ENCODE measurements at regions not wholly inside any gene's neighbourhood (a gene's known extent, or its start where the extent isn't known, plus 50 kb on each side); places are given as distances from the start of the nearest gene placed in this dataset.

GRCh38 chr5:117652036-117652957, 1077.7 kb upstream of the SEMA6A start:
- H3K9me3 ChIP-seq = no peaks in the 10 kb centered on the region
- ATAC-seq (ENCODE audit: insufficient number of reproducible peaks, low FRiP score, low read depth) (no peak), DNase-seq (ENCODE audit: low spot score) (no peak)
- H3K27ac ChIP-seq = no peak overlapping the region
- no peak for TF ChIP-seq CTCF (IDR thresholded peaks at IDR 0.05)
- no peak overlapping the region for H3K4me3 ChIP-seq
- H3K36me3 ChIP-seq = no peaks in the 10 kb centered on the region
- no peaks in the 10 kb centered on the region for H3K4me1 ChIP-seq (ENCODE audit: control insufficient read depth in 1 of 2, low read depth in 2 of 2)
- no peaks in the 10 kb centered on the region for H3K27me3 ChIP-seq (replicated peaks; ENCODE audit: insufficient read depth)

GRCh38 chr5:117649821-117650220, 1075.2 kb upstream of the SEMA6A start:
- TF ChIP-seq CTCF (IDR thresholded peaks at IDR 0.05) = no peak

GRCh38 chr5:117645400-117645799, 1070.8 kb upstream of the SEMA6A start:
- Histone ChIP-seq H3K27me3 (replicated peaks; ENCODE audit: insufficient read depth) (no peaks in the 10 kb centered on the region), H3K9me3 (no peaks in the 10 kb centered on the region), H3K4me1 (ENCODE audit: control insufficient read depth in 1 of 2, low read depth in 2 of 2) (no peaks in the 10 kb centered on the region), H3K4me3 (no peak overlapping the region), H3K36me3 (no peaks in the 10 kb centered on the region), H3K27ac (no peak overlapping the region)
- DNase-seq (ENCODE audit: low spot score) (no peak), ATAC-seq (ENCODE audit: insufficient number of reproducible peaks, low FRiP score, low read depth) (no peak)
- no peak for TF ChIP-seq CTCF (IDR thresholded peaks at IDR 0.05)

More at GRCh38 chr5:117649821-117650220, 1075.2 kb upstream of the SEMA6A start:
- no peaks in the 10 kb centered on the region for H3K27me3 ChIP-seq (replicated peaks; ENCODE audit: insufficient read depth)
- H3K4me3 ChIP-seq = no peak overlapping the region
- no peak for DNase-seq (ENCODE audit: low spot score)
- no peaks in the 10 kb centered on the region for H3K36me3 ChIP-seq
- no peaks in the 10 kb centered on the region for H3K4me1 ChIP-seq (ENCODE audit: control insufficient read depth in 1 of 2, low read depth in 2 of 2)
- no peak for ATAC-seq (ENCODE audit: insufficient number of reproducible peaks, low FRiP score, low read depth)
- no peak overlapping the region for H3K27ac ChIP-seq
- H3K9me3 ChIP-seq = no peaks in the 10 kb centered on the region

GRCh38 chr5:117638581-117638980, 1064.0 kb upstream of the SEMA6A start:
- no peaks in the 10 kb centered on the region for H3K27me3 ChIP-seq (replicated peaks; ENCODE audit: insufficient read depth)
- no peak overlapping the region for H3K27ac ChIP-seq
- no peak for ATAC-seq (ENCODE audit: insufficient number of reproducible peaks, low FRiP score, low read depth)
- H3K36me3 ChIP-seq = no peaks in the 10 kb centered on the region
- H3K4me3 ChIP-seq = no peak overlapping the region
- TF ChIP-seq CTCF (IDR thresholded peaks at IDR 0.05) = no peak
- H3K9me3 ChIP-seq = no peaks in the 10 kb centered on the region
- DNase-seq (ENCODE audit: low spot score) = no peak
- no peaks in the 10 kb centered on the region for H3K4me1 ChIP-seq (ENCODE audit: control insufficient read depth in 1 of 2, low read depth in 2 of 2)

GRCh38 chr5:117633093-117633492, 1058.5 kb upstream of the SEMA6A start:
- no peaks in the 10 kb centered on the region for H3K4me1 ChIP-seq (ENCODE audit: control insufficient read depth in 1 of 2, low read depth in 2 of 2)
- H3K4me3 ChIP-seq = no peak overlapping the region
- no peaks in the 10 kb centered on the region for H3K36me3 ChIP-seq
- H3K9me3 ChIP-seq = peaks cover 5% of the 10 kb centered on the region
- no peaks in the 10 kb centered on the region for H3K27me3 ChIP-seq (replicated peaks; ENCODE audit: insufficient read depth)
- no peak overlapping the region for H3K27ac ChIP-seq
- ATAC-seq (ENCODE audit: insufficient number of reproducible peaks, low FRiP score, low read depth) (no peak), DNase-seq (ENCODE audit: low spot score) (no peak)
- no peak for TF ChIP-seq CTCF (IDR thresholded peaks at IDR 0.05)

All from thoracic aorta (tissue), 2 donors.